SK-N-SH (cell line): ENCODE measurements at regions not wholly inside any gene's neighbourhood (a gene's known extent, or its start where the extent isn't known, plus 50 kb on each side); places are given as distances from the start of the nearest gene placed in this dataset.

ENCODE experiments used
- CTCF ChIA-PET: fragments of 300-600, 350-600 bp; formaldehyde crosslinking; extraction: SDS; loops from one replicate; lab custom pipeline; 2021; lab: Yijun Ruan, JAX
- POLR2A ChIA-PET: fragments of 350-600 bp; sonication (Branson Sonifier 250); formaldehyde crosslinking; extraction: SDS; loops from one replicate; lab custom pipeline; 2020; ENCODE audit warnings: antibody characterized with exemption, inconsistent platforms; lab: Yijun Ruan, JAX
- DNase-seq: peaks from one replicate; pipeline ENCODE4 v3.0.0; 2012
- H2AFZ ChIP-seq: fragments of 200-600 bp; sonication (generic); 2 replicates; pipeline ENCODE4 v1.8.1; 2016; ENCODE audit warnings: antibody characterized with exemption, mild to moderate bottlenecking, low read depth
- H3F3A ChIP-seq: fragments of 200-600 bp; sonication (generic); replicated peaks from 2 replicates; pipeline ENCODE3; 2016; ENCODE audit warnings: antibody characterized with exemption, mild to moderate bottlenecking; ENCODE audit not compliant: insufficient read depth
- H3K27ac ChIP-seq, 2 experiments: fragments of 200-500 bp in 1 of 2; fragments of 200-600 bp in 1 of 2; sonication (Bioruptor generic) in 1 of 2; sonication (generic), shearing (Covaris generic) in 1 of 2; 2 replicates each; pipeline versions ENCODE4 v1.5.1 to v1.6.1; 2014 to 2016; ENCODE audit warnings: low read depth in 2 of 2, inconsistent platforms in 1 of 2, low read length in 1 of 2, mild to moderate bottlenecking in 1 of 2, mixed read lengths in 1 of 2
- H3K27me3 ChIP-seq: fragments of 200-600 bp; sonication (generic), shearing (Covaris generic); 2 replicates; pipeline ENCODE4 v1.6.1; 2016; ENCODE audit warnings: mixed run types; ENCODE audit not compliant: insufficient read depth
- H3K36me3 ChIP-seq, 2 experiments: fragments of 200-500 bp in 1 of 2; fragments of 200-600 bp in 1 of 2; sonication (Bioruptor generic) in 1 of 2; sonication (generic) in 1 of 2; replicated peaks in 1 of 2; 2 replicates each; pipeline versions ENCODE3 to v1.5.1; 2014 to 2016; ENCODE audit warnings: low read length in 1 of 2, mild to moderate bottlenecking in 1 of 2; ENCODE audit not compliant: insufficient read depth in 2 of 2, control insufficient read depth in 1 of 2
- H3K4me1 ChIP-seq, 2 experiments: fragments of 200-500 bp in 1 of 2; fragments of 200-600 bp in 1 of 2; sonication (Bioruptor generic) in 1 of 2; sonication (generic), shearing (Covaris generic) in 1 of 2; 2 replicates each; pipeline versions ENCODE4 v1.5.1 to v1.6.1; 2014 to 2016; ENCODE audit warnings: low read depth in 1 of 2, low read length in 1 of 2, mixed run types in 1 of 2; ENCODE audit not compliant: insufficient read depth in 2 of 2, control insufficient read depth in 1 of 2
- H3K4me2 ChIP-seq: fragments of 200-600 bp; sonication (generic), shearing (Covaris generic); 2 replicates; pipeline ENCODE4 v1.6.1; 2017; ENCODE audit warnings: mixed run types
- H3K4me3 ChIP-seq, 2 experiments: fragments of 200-500 bp in 1 of 2; fragments of 200-600 bp in 1 of 2; sonication (Bioruptor generic) in 1 of 2; sonication (generic), shearing (Covaris generic) in 1 of 2; 2 replicates each; pipeline versions ENCODE4 v1.5.1 to v1.8.1; 2014 to 2016; ENCODE audit warnings: low read depth in 2 of 2, inconsistent platforms in 1 of 2, low read length in 1 of 2, mild to moderate bottlenecking in 1 of 2, mixed read lengths in 1 of 2, moderate library complexity in 1 of 2
- H3K79me2 ChIP-seq: fragments of 200-600 bp; sonication (generic); 2 replicates; pipeline ENCODE4 v1.8.1; 2017; ENCODE audit warnings: mild to moderate bottlenecking; ENCODE audit not compliant: insufficient read depth
- H3K9ac ChIP-seq: fragments of 200-600 bp; sonication (generic); 2 replicates; pipeline ENCODE4 v1.6.1; 2017; ENCODE audit warnings: mixed run types
- H3K9me2 ChIP-seq: fragments of 200-600 bp; sonication (generic); 2 replicates; pipeline ENCODE4 v1.6.1; 2017; ENCODE audit warnings: mixed run types
- H3K9me3 ChIP-seq: fragments of 200-600 bp; sonication (generic); 2 replicates; pipeline ENCODE4 v1.6.1; 2017; ENCODE audit warnings: mixed run types, mild to moderate bottlenecking, moderate library complexity
- H4K20me1 ChIP-seq: fragments of 200-600 bp; sonication (generic); 2 replicates; pipeline ENCODE4 v1.6.1; 2017; ENCODE audit warnings: mild to moderate bottlenecking, mixed run types; ENCODE audit not compliant: insufficient read depth
- CHD2 ChIP-seq: fragments of 150-350 bp; IDR thresholded peaks from 2 replicates; pipeline ENCODE4 v1.6.1; 2018; ENCODE audit warnings: low read length; ENCODE audit not compliant: partially characterized antibody
- CTCF ChIP-seq: fragments of 200-600 bp; sonication (generic); IDR thresholded peaks from 2 replicates; pipeline ENCODE4 v1.6.1; 2017; ENCODE audit warnings: antibody characterized with exemption, mild to moderate bottlenecking, moderate library complexity
- ELF1 ChIP-seq: IDR thresholded peaks from 2 replicates; pipeline ENCODE4 v1.4.0; 2012
- FOXJ3 ChIP-seq: sonication (generic); formaldehyde crosslinking; IDR thresholded peaks from 2 replicates; pipeline ENCODE4 v1.5.1; 2020; ENCODE audit warnings: mild to moderate bottlenecking, missing genetic modification reagents
- GABPA ChIP-seq: IDR thresholded peaks from 2 replicates; pipeline ENCODE4 v1.4.0; 2012; ENCODE audit warnings: low read depth, mild to moderate bottlenecking
- GATA2 ChIP-seq: sonication (generic); formaldehyde crosslinking; IDR thresholded peaks from 2 replicates; pipeline ENCODE4 v1.5.0; 2020; ENCODE audit warnings: mild to moderate bottlenecking, missing genetic modification reagents
- MAX ChIP-seq: IDR thresholded peaks from 2 replicates; pipeline ENCODE4 v1.4.0; 2012; ENCODE audit warnings: low read depth
- NFIC ChIP-seq: IDR thresholded peaks from 2 replicates; pipeline ENCODE4 v1.4.0; 2012; ENCODE audit warnings: borderline replicate concordance
- PBX3 ChIP-seq: IDR thresholded peaks from 2 replicates; pipeline ENCODE4; 2012
- POLR2AphosphoS5 ChIP-seq: IDR thresholded peaks from 2 replicates; pipeline ENCODE4 v1.6.1; 2012; ENCODE audit warnings: low read depth, low read length
- RCOR1 ChIP-seq: fragments of 150-350 bp; IDR thresholded peaks from 2 replicates; pipeline ENCODE4 v1.6.1; 2017; ENCODE audit warnings: antibody characterized with exemption, low read length
- RXRA ChIP-seq: IDR thresholded peaks from 2 replicates; pipeline ENCODE4 v1.4.0; 2012; ENCODE audit warnings: low read depth, mild to moderate bottlenecking, borderline replicate concordance
- SMC3 ChIP-seq: IDR thresholded peaks from 2 replicates; pipeline ENCODE4 v1.6.1; 2012; ENCODE audit warnings: low read depth, low read length, improper control_type of control experiment
- TAF1 ChIP-seq: IDR thresholded peaks from 2 replicates; pipeline ENCODE4 v1.6.1; 2012; ENCODE audit warnings: low read depth, mild to moderate bottlenecking, low read length, moderate library complexity, borderline replicate concordance
- TCF12 ChIP-seq: IDR thresholded peaks from 2 replicates; pipeline ENCODE4 v1.4.0; 2012
- TEAD4 ChIP-seq: IDR thresholded peaks from 2 replicates; pipeline ENCODE4 v1.4.0; 2012; ENCODE audit warnings: mild to moderate bottlenecking, borderline replicate concordance; ENCODE audit not compliant: insufficient read depth
- ZBTB33 ChIP-seq: IDR thresholded peaks from 2 replicates; pipeline ENCODE4 v1.4.0; 2012; ENCODE audit warnings: low read depth, borderline replicate concordance
- WGBS: methylation state at CpG from one replicate; pipeline ENCODE4 v1.1.6; 2017; ENCODE audit warnings: low lambda C conversion rate; 5-methylcytosine and 5-hydroxymethylcytosine counted together
- TF ChIP-seq, protein P1 (sequence below): IDR thresholded peaks from 2 replicates; pipeline ENCODE4 v1.4.0; 2012; ENCODE audit warnings: low read depth, borderline replicate concordance
- TF ChIP-seq, protein P2 (sequence below): IDR thresholded peaks from 2 replicates; pipeline ENCODE4 v1.6.1; 2012; ENCODE audit warnings: mild to moderate bottlenecking, low read depth, low read length, moderate library complexity

GRCh38 chr4:96841801-96842200 lies 1001.9 kb downstream of the PDHA2 start:
- WGBS, result 36% methylated on average over 2 of the region's 2 CpGs
- ChIA-PET POLR2A (no interaction called here), CTCF (no interaction called here)
- no peaks in the 10 kb centered on the region for H3K4me1 ChIP-seq
- no peaks in the 10 kb centered on the region for H3K9me2 ChIP-seq
- no peak overlapping the region for H3K9ac ChIP-seq
- no peaks in the 10 kb centered on the region for H4K20me1 ChIP-seq
- no peak overlapping the region for H3K4me3 ChIP-seq
- TF ChIP-seq POLR2AphosphoS5 (no peak), TAF1 (no peak), NFIC (no peak), RXRA (no peak), ELF1 (no peak)
- no peaks in the 10 kb centered on the region for H3K27me3 ChIP-seq
- H2AFZ ChIP-seq, result no peak overlapping the region
- no peak overlapping the region for H3K27ac ChIP-seq
- no peaks in the 10 kb centered on the region for H3K36me3 ChIP-seq
- no peaks in the 10 kb centered on the region for H3F3A ChIP-seq
- H3K4me2 ChIP-seq, result no peak overlapping the region
- no peaks in the 10 kb centered on the region for H3K79me2 ChIP-seq
- DNase-seq, result no peak
- H3K9me3 ChIP-seq, result no peaks in the 10 kb centered on the region

DNA sequence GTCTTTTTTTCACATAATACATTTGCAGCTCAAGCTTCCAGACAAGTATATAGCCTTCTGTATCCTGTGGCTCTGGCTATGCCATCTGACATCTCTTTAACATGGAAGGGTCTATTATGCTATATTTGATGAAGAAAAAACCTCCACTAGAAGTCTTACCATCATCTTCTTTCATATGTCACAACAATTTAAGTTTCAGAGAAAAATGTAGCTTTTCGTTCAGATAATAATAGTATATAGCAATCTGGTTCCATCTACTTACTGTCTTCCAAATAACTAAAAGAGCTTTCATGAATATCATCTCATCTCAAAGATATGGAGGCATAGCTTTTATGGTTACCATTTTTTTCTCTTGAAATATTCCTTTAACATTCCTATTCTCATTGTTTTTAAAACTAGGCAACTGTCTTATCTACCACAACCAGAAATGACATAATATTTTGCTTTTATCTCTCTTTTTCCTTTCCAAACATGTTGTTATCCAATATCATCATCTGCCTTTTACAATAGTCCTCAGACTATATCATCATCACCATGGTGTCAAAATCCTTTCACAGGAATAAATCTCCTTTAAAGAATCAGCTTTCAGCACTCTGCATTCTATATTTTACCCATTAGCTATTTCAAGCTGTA lies 1005.1 kb downstream of the PDHA2 start:
- Histone ChIP-seq H3F3A (no peaks in the 10 kb centered on the region), H3K4me2 (no peak overlapping the region), H3K9me2 (no peaks in the 10 kb centered on the region), H3K27ac (no peak overlapping the region), H3K9me3 (no peaks in the 10 kb centered on the region), H2AFZ (no peak overlapping the region), H3K4me3 (no peak overlapping the region), H3K27me3 (no peaks in the 10 kb centered on the region), H3K9ac (no peak overlapping the region), H3K4me1 (no peaks in the 10 kb centered on the region), H3K36me3 (no peaks in the 10 kb centered on the region), H4K20me1 (no peaks in the 10 kb centered on the region), H3K79me2 (no peaks in the 10 kb centered on the region)
- POLR2A ChIA-PET, result no interaction called here
- DNase-seq, result no peak
- WGBS, result 16% methylated on average over 1 of the region's 1 CpG
- CTCF ChIA-PET, result interaction anchor here (0.6 kb wide), 1 partner anchor 33 kb away, joined by 3 read pairs; no protein-coding TSS in a partner anchor
- TF ChIP-seq TEAD4, result no peak
- no peak for TF ChIP-seq TCF12
- TF ChIP-seq ZBTB33, result no peak
- no peak for TF ChIP-seq GATA2
- TF ChIP-seq MAX, result no peak
- TF ChIP-seq, protein P1, sequence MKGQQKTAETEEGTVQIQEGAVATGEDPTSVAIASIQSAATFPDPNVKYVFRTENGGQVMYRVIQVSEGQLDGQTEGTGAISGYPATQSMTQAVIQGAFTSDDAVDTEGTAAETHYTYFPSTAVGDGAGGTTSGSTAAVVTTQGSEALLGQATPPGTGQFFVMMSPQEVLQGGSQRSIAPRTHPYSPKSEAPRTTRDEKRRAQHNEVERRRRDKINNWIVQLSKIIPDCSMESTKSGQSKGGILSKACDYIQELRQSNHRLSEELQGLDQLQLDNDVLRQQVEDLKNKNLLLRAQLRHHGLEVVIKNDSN, result no peak
- TF ChIP-seq CHD2, result no peak
- no peak for TF ChIP-seq RCOR1
- no peak for TF ChIP-seq PBX3
- no peak for TF ChIP-seq CTCF
- TF ChIP-seq FOXJ3 (CRISPR knock-in tag), result no peak
- TF ChIP-seq, protein P2, sequence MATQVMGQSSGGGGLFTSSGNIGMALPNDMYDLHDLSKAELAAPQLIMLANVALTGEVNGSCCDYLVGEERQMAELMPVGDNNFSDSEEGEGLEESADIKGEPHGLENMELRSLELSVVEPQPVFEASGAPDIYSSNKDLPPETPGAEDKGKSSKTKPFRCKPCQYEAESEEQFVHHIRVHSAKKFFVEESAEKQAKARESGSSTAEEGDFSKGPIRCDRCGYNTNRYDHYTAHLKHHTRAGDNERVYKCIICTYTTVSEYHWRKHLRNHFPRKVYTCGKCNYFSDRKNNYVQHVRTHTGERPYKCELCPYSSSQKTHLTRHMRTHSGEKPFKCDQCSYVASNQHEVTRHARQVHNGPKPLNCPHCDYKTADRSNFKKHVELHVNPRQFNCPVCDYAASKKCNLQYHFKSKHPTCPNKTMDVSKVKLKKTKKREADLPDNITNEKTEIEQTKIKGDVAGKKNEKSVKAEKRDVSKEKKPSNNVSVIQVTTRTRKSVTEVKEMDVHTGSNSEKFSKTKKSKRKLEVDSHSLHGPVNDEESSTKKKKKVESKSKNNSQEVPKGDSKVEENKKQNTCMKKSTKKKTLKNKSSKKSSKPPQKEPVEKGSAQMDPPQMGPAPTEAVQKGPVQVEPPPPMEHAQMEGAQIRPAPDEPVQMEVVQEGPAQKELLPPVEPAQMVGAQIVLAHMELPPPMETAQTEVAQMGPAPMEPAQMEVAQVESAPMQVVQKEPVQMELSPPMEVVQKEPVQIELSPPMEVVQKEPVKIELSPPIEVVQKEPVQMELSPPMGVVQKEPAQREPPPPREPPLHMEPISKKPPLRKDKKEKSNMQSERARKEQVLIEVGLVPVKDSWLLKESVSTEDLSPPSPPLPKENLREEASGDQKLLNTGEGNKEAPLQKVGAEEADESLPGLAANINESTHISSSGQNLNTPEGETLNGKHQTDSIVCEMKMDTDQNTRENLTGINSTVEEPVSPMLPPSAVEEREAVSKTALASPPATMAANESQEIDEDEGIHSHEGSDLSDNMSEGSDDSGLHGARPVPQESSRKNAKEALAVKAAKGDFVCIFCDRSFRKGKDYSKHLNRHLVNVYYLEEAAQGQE, result no peak
- no peak for TF ChIP-seq ELF1
- TF ChIP-seq POLR2AphosphoS5, result no peak
- no peak for TF ChIP-seq SMC3
- TF ChIP-seq GABPA, result no peak
